ENCODE measurements at regions not wholly inside any gene's neighbourhood (a gene's known extent, or its start where the extent isn't known, plus 50 kb on each side); places are given as distances from the start of the nearest gene placed in this dataset.

DNA sequence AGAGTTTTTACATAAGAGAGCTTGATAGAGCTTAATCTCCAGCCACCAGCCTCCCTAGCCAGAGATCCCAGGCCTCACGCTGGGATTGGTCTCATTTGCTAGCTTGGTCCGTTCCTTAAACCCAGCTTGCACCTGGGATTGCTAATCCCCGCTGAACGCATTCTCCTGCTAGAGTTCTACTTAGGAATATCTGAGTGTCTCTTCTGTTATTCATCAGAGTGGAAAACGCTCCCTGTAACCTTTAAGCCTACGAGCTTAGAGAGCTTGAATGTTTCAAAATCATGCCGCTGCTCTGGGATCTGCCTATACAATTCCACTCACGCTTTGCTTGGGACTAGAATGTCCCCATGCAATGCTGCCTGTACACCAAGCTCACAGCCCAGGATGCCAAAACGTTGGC is 201.8 kb downstream of the NSG2 start:
- BruUV-seq (replicated peaks): no TSS peak
- no peaks in the 10 kb centered on the region for H3K4me1 Mint-ChIP-seq (ENCODE audit: low read depth, unreplicated experiment)
- no peak overlapping the region for H3K4me3 Mint-ChIP-seq (ENCODE audit: low read depth, unreplicated experiment)
- intact Hi-C loops (cut with micrococcal nuclease; ENCODE audit: unreplicated experiment): no loop called here
- no peak for DNase-seq
- CTCF ChIA-PET: interaction anchor here (0.7 kb wide), 1 partner anchor 1581 kb away, joined by 3 read pairs; no protein-coding TSS in a partner anchor
- TF ChIP-seq, protein P1, sequence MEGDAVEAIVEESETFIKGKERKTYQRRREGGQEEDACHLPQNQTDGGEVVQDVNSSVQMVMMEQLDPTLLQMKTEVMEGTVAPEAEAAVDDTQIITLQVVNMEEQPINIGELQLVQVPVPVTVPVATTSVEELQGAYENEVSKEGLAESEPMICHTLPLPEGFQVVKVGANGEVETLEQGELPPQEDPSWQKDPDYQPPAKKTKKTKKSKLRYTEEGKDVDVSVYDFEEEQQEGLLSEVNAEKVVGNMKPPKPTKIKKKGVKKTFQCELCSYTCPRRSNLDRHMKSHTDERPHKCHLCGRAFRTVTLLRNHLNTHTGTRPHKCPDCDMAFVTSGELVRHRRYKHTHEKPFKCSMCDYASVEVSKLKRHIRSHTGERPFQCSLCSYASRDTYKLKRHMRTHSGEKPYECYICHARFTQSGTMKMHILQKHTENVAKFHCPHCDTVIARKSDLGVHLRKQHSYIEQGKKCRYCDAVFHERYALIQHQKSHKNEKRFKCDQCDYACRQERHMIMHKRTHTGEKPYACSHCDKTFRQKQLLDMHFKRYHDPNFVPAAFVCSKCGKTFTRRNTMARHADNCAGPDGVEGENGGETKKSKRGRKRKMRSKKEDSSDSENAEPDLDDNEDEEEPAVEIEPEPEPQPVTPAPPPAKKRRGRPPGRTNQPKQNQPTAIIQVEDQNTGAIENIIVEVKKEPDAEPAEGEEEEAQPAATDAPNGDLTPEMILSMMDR (IDR thresholded peaks at IDR 0.05; ENCODE audit: unreplicated experiment): no peak
- no peak overlapping the region for H3K27ac Mint-ChIP-seq (ENCODE audit: unreplicated experiment)
- no peaks in the 10 kb centered on the region for H3K9me3 Mint-ChIP-seq (ENCODE audit: low read depth, unreplicated experiment)
- H3K27me3 Mint-ChIP-seq (ENCODE audit: unreplicated experiment): peaks cover 43% of the 10 kb centered on the region
- H3K36me3 Mint-ChIP-seq (ENCODE audit: insufficient read depth, unreplicated experiment): no peaks in the 10 kb centered on the region

- BruUV-seq (replicated peaks): no TSS peak
- H3K4me3 Mint-ChIP-seq (ENCODE audit: low read depth, unreplicated experiment): no peak overlapping the region
- CTCF ChIA-PET: no interaction called here
- H3K27ac Mint-ChIP-seq (ENCODE audit: unreplicated experiment): no peak overlapping the region
- intact Hi-C loops (cut with micrococcal nuclease; ENCODE audit: unreplicated experiment): no loop called here
- no peaks in the 10 kb centered on the region for H3K36me3 Mint-ChIP-seq (ENCODE audit: insufficient read depth, unreplicated experiment)
- TF ChIP-seq, protein P1 (IDR thresholded peaks at IDR 0.05; ENCODE audit: unreplicated experiment): no peak
- DNase-seq: no peak
- H3K9me3 Mint-ChIP-seq (ENCODE audit: low read depth, unreplicated experiment): no peaks in the 10 kb centered on the region
- peaks cover 24% of the 10 kb centered on the region for H3K27me3 Mint-ChIP-seq (ENCODE audit: unreplicated experiment)
- H3K4me1 Mint-ChIP-seq (ENCODE audit: low read depth, unreplicated experiment): no peaks in the 10 kb centered on the region
Observed at GRCh38 chr5:174251305-174252000, 205.9 kb downstream of the NSG2 start.

DNA sequence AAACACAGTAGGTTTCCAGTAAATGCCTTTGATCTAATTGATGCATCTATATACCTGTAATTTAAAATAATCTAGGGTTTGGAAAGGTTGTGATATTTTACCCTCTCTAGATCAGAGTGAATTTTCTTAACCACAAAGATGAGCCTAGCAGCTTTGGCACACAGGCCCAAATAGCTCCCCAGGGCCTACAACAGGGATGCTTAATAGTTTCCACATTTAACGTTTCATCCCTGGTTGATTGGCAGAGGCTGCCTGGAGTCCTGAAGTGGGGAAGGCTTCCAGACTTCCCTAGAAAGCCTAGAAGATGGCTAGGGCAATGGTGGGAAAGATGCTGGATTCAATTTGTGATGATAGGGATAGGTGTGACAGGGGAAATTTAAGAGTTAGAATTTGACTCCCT is 206.6 kb downstream of the NSG2 start:
- BruUV-seq (replicated peaks): no TSS peak
- Mint-ChIP-seq H3K36me3 (ENCODE audit: insufficient read depth, unreplicated experiment) (no peaks in the 10 kb centered on the region), H3K27me3 (ENCODE audit: unreplicated experiment) (peaks cover 24% of the 10 kb centered on the region), H3K4me1 (ENCODE audit: low read depth, unreplicated experiment) (no peaks in the 10 kb centered on the region), H3K4me3 (ENCODE audit: low read depth, unreplicated experiment) (no peak overlapping the region), H3K9me3 (ENCODE audit: low read depth, unreplicated experiment) (no peaks in the 10 kb centered on the region), H3K27ac (ENCODE audit: unreplicated experiment) (no peak overlapping the region)
- CTCF ChIA-PET: no interaction called here
- intact Hi-C loops (cut with micrococcal nuclease; ENCODE audit: unreplicated experiment): no loop called here
- TF ChIP-seq, protein P1 (IDR thresholded peaks at IDR 0.05; ENCODE audit: unreplicated experiment): no peak
- DNase-seq: no peak

GRCh38 chr5:174259696-174260420 is 214.4 kb downstream of the NSG2 start:
- H3K27me3 Mint-ChIP-seq (ENCODE audit: unreplicated experiment): peaks cover 56% of the 10 kb centered on the region
- DNase-seq: no peak
- peaks cover 6% of the 10 kb centered on the region for H3K9me3 Mint-ChIP-seq (ENCODE audit: low read depth, unreplicated experiment)
- H3K4me3 Mint-ChIP-seq (ENCODE audit: low read depth, unreplicated experiment): no peak overlapping the region
- no peaks in the 10 kb centered on the region for H3K4me1 Mint-ChIP-seq (ENCODE audit: low read depth, unreplicated experiment)
- no peak overlapping the region for H3K27ac Mint-ChIP-seq (ENCODE audit: unreplicated experiment)
- no peaks in the 10 kb centered on the region for H3K36me3 Mint-ChIP-seq (ENCODE audit: insufficient read depth, unreplicated experiment)
- TF ChIP-seq, protein P1 (IDR thresholded peaks at IDR 0.05; ENCODE audit: unreplicated experiment): no peak
- intact Hi-C loops (cut with micrococcal nuclease; ENCODE audit: unreplicated experiment): no loop called here
- CTCF ChIA-PET: no interaction called here
- no TSS peak for BruUV-seq (replicated peaks)

Data from Calu3 (cell line).